Esophagus muscularis mucosa (tissue), 3 donors: ENCODE measurements at regions not wholly inside any gene's neighbourhood (a gene's known extent, or its start where the extent isn't known, plus 50 kb on each side); places are given as distances from the start of the nearest gene placed in this dataset.

Source experiments
- CTCF ChIP-seq, 3 experiments: fragments of 200-600 bp in 2 of 3; fragments of 450-650 bp in 1 of 3; sonication (generic) in 2 of 3; IDR thresholded peaks; one replicate each; pipeline ENCODE4 v1.5.1; 2017 to 2019; ENCODE audit warnings: antibody characterized with exemption in 3 of 3, mild to moderate bottlenecking in 2 of 3, moderate library complexity in 1 of 3
- POLR2A ChIP-seq: fragments of 450-650 bp; IDR thresholded peaks from one replicate; pipeline ENCODE4 v1.6.1; 2017; ENCODE audit warnings: antibody characterized with exemption, moderate library complexity, mild to moderate bottlenecking, low read depth

- TF ChIP-seq POLR2A = no peak
- TF ChIP-seq CTCF (IDR thresholded peaks at IDR 0.05) = no peak
These were observed 306.0 kb downstream of the MYCN start for GRCh38 chr2:16246281-16246850.
